ENCODE measurements at regions not wholly inside any gene's neighbourhood (a gene's known extent, or its start where the extent isn't known, plus 50 kb on each side); places are given as distances from the start of the nearest gene placed in this dataset.

GRCh38 chr2:60391230-60391629 is 162.2 kb downstream of the BCL11A start:
- TF ChIP-seq CTCF (IDR thresholded peaks at IDR 0.05) (no peak), POLR2A (IDR thresholded peaks at IDR 0.05) (no peak), POLR2AphosphoS5 (IDR thresholded peaks at IDR 0.05) (no peak), EP300 (IDR thresholded peaks at IDR 0.05; ENCODE audit: low read depth) (no peak)

Data from transverse colon (tissue), 4 donors.